Lower lobe of right lung (tissue), 2 donors: ENCODE measurements at regions not wholly inside any gene's neighbourhood (a gene's known extent, or its start where the extent isn't known, plus 50 kb on each side); places are given as distances from the start of the nearest gene placed in this dataset.

Experiments
- ATAC-seq, 2 donors: fragments of 200-7000 bp; cut with Tn5 transposase; one replicate each; pipeline ENCODE4 v1.9.1; 2020 to 2022; ENCODE audit warnings: mild to moderate bottlenecking in 2 of 2, moderate library complexity in 2 of 2
- DNase-seq: peaks from one replicate; pipeline ENCODE4 v3.0.0-alpha.2; 2020
- H3K27ac ChIP-seq: fragments of 200-600 bp; one replicate; pipeline ENCODE4 v1.8.0; 2022
- H3K27me3 ChIP-seq: fragments of 200-600 bp; one replicate; pipeline ENCODE4 v1.8.0; 2022; ENCODE audit warnings: low read depth
- H3K36me3 ChIP-seq: fragments of 200-600 bp; one replicate; pipeline ENCODE4 v1.8.0; 2022; ENCODE audit warnings: mild to moderate bottlenecking
- H3K4me1 ChIP-seq: fragments of 200-600 bp; one replicate; pipeline ENCODE4 v1.8.0; 2022
- H3K4me3 ChIP-seq: fragments of 200-600 bp; one replicate; pipeline ENCODE4 v1.8.0; 2022; ENCODE audit warnings: mild to moderate bottlenecking
- H3K9me3 ChIP-seq: fragments of 200-600 bp; one replicate; pipeline ENCODE4 v1.8.0; 2022
- intact Hi-C: fragments of 100-400 bp; cut with DNase I; formaldehyde crosslinking; loops from one replicate; pipeline ENCODE4 v1.11.0; 2022
- TF ChIP-seq, protein P1 (sequence below): fragments of 200-600 bp; IDR thresholded peaks from one replicate; pipeline ENCODE4 v1.8.0; 2022; ENCODE audit warnings: antibody characterized with exemption, mild to moderate bottlenecking
- donor health status: DM: no; HTN: yes; CAD: no; lungs with severe emphysema.

DNA sequence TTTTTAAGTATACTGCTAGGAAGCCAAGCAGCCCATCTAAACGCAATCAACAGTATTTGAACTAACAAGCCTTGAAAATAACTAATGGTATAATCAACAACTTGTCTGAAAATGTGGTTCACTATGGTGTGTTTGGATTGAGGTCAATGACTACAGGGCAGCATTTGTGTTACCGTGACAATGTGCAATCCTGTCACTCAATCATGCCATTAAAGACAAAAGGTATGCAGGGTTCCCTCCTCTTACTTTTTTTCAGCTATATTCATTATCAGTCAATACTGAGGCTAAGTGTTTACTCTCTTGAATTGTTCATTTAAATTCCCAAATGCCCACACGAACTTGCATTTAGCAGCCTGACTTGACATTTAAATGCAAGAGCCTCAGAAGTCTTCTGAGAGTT lies 1099.3 kb upstream of the EPHA6 start:
- Histone ChIP-seq H3K27me3 (no peaks in the 10 kb centered on the region), H3K27ac (no peak overlapping the region), H3K4me3 (no peak overlapping the region), H3K4me1 (no peaks in the 10 kb centered on the region), H3K9me3 (no peaks in the 10 kb centered on the region), H3K36me3 (no peaks in the 10 kb centered on the region)
- TF ChIP-seq, protein P1, sequence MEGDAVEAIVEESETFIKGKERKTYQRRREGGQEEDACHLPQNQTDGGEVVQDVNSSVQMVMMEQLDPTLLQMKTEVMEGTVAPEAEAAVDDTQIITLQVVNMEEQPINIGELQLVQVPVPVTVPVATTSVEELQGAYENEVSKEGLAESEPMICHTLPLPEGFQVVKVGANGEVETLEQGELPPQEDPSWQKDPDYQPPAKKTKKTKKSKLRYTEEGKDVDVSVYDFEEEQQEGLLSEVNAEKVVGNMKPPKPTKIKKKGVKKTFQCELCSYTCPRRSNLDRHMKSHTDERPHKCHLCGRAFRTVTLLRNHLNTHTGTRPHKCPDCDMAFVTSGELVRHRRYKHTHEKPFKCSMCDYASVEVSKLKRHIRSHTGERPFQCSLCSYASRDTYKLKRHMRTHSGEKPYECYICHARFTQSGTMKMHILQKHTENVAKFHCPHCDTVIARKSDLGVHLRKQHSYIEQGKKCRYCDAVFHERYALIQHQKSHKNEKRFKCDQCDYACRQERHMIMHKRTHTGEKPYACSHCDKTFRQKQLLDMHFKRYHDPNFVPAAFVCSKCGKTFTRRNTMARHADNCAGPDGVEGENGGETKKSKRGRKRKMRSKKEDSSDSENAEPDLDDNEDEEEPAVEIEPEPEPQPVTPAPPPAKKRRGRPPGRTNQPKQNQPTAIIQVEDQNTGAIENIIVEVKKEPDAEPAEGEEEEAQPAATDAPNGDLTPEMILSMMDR: no peak
- DNase-seq: no peak
- intact Hi-C loops: no loop called here
- ATAC-seq: no peak

DNA sequence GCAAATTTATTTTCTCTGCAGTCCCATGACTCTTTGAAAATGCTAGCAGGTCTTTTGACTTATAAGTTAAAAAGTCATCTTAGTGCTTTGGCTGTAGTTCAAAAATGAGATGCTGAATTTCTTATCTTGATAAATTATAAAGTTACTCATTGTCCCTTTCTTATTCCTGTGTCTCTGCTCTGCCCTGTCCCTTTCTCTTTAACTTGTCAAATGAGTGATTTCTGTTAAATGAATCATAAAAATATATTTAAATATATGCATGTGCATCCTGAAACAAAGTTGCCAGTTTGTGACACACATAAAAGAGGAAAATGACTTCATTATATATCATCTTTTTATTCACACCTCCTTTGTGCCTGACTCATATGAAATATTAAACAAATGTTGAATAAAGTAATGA lies 1097.3 kb upstream of the EPHA6 start:
- intact Hi-C loops: no loop called here
- DNase-seq (no peak), ATAC-seq (no peak)
- no peaks in the 10 kb centered on the region for H3K36me3 ChIP-seq
- TF ChIP-seq, protein P1: no peak
- H3K4me1 ChIP-seq: no peaks in the 10 kb centered on the region
- no peak overlapping the region for H3K27ac ChIP-seq
- no peaks in the 10 kb centered on the region for H3K9me3 ChIP-seq
- no peaks in the 10 kb centered on the region for H3K27me3 ChIP-seq
- no peak overlapping the region for H3K4me3 ChIP-seq

DNA sequence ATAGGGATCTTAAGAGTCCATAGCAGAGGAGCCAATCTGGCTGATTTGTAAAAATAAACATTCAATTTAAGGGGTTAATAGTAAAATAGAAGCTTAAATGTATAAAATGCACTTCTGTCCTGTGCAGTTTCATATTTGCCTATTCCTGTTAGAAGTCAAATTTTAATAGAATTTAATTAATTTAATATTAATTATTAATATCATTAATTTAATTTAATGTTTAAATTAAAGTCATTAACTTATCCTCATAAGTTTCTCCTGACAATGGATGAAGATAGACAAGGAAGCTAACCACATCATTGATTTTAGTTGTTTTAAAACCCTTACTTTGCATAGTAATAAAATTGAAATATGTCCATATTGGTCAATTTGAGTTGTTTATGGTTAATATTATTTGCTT lies 1096.2 kb upstream of the EPHA6 start:
- H3K9me3 ChIP-seq: no peaks in the 10 kb centered on the region
- no peaks in the 10 kb centered on the region for H3K27me3 ChIP-seq
- intact Hi-C loops: no loop called here
- no peak overlapping the region for H3K27ac ChIP-seq
- no peaks in the 10 kb centered on the region for H3K36me3 ChIP-seq
- H3K4me1 ChIP-seq: no peaks in the 10 kb centered on the region
- TF ChIP-seq, protein P1: no peak
- ATAC-seq (no peak), DNase-seq (no peak)
- H3K4me3 ChIP-seq: no peak overlapping the region

DNA sequence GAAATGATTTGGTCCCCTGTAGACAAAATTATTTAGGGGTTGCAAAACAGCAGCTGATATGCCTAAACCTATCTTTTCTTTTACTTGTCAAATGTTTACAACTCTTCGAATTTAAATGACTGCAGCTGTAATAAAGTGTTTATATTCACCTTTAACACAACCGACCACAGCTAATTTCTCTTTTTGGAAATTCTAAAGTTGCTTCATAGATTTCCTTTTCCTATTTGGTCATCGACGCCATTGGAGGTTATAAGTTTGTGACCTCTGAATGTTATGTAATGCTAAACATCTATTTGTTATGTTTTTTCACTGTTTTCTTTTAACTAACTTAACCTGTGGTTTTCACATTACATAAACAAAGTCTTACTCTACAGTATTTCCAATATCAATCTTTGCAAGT lies 1094.9 kb upstream of the EPHA6 start:
- intact Hi-C loops: no loop called here
- TF ChIP-seq, protein P1: no peak

DNA sequence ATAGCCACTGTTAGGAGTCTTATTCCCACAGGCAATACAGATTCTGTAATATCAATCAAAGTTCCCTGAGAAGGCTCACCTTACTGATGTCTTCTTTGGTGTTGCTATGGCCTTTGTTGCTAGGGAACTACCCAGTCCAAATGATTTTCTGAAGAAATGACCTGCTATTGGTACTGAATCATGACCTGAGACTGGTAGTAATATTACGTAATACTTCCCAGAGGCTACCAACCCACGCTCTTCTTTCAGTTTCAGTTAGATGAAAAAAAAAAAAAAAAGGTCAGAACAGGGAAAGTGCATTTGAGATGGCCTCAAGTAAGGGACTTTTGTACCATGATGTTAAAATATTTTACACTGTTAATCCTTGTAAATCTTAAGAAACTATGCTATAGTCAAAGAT lies 1092.5 kb upstream of the EPHA6 start:
- Histone ChIP-seq H3K27ac (no peak overlapping the region), H3K27me3 (no peaks in the 10 kb centered on the region), H3K9me3 (no peaks in the 10 kb centered on the region), H3K4me1 (no peaks in the 10 kb centered on the region), H3K4me3 (no peak overlapping the region), H3K36me3 (no peaks in the 10 kb centered on the region)
- DNase-seq (no peak), ATAC-seq (peak in 1 of 2 donors; percentile 53)
- TF ChIP-seq, protein P1: no peak
- intact Hi-C loops: no loop called here

More for the DNA sequence above, 1094.9 kb upstream of the EPHA6 start:
- H3K36me3 ChIP-seq: no peaks in the 10 kb centered on the region
- H3K27me3 ChIP-seq: no peaks in the 10 kb centered on the region
- H3K9me3 ChIP-seq: no peaks in the 10 kb centered on the region
- H3K4me3 ChIP-seq: no peak overlapping the region
- H3K4me1 ChIP-seq: no peaks in the 10 kb centered on the region
- DNase-seq: no peak
- no peak overlapping the region for H3K27ac ChIP-seq
- no peak for ATAC-seq

DNA sequence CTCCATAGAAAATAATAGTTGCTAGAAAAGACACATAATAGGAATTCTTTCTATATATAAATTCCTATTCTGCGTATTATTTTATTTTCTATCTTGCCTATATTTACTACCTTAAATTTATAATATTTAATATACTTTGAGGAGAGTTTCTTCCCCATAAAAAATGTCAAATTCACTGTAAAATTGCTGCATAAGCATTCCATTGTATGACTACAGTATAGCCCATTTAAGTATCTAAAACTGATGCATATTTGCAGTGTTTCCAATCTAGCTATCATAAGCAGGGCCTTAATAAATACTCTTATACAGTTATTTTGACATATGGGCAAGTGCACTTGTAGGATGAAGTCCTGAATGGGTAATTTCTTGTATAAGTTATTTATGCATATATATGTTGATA lies 1088.6 kb upstream of the EPHA6 start:
- TF ChIP-seq, protein P1: no peak
- Histone ChIP-seq H3K27me3 (no peaks in the 10 kb centered on the region), H3K9me3 (no peaks in the 10 kb centered on the region), H3K36me3 (no peaks in the 10 kb centered on the region), H3K27ac (no peak overlapping the region), H3K4me3 (no peak overlapping the region), H3K4me1 (no peaks in the 10 kb centered on the region)
- ATAC-seq (no peak), DNase-seq (no peak)
- intact Hi-C loops: no loop called here
